H1 (cell line): ENCODE measurements at regions not wholly inside any gene's neighbourhood (a gene's known extent, or its start where the extent isn't known, plus 50 kb on each side); places are given as distances from the start of the nearest gene placed in this dataset.

Experiments
- EP300 ChIP-seq, 2 experiments: IDR thresholded peaks; 1 replicate in 1 of 2; 2 replicates in 1 of 2; pipeline ENCODE4 v1.6.1; 2011 to 2012; ENCODE audit warnings: low read depth in 2 of 2, low read length in 2 of 2, mild to moderate bottlenecking in 2 of 2, borderline replicate concordance in 1 of 2, inconsistent platforms in 1 of 2, moderate library complexity in 1 of 2
- MAFK ChIP-seq: IDR thresholded peaks from 2 replicates; pipeline ENCODE4 v1.6.1; 2012; ENCODE audit warnings: low read depth, mild to moderate bottlenecking, improper control_type of control experiment, low read length

DNA sequence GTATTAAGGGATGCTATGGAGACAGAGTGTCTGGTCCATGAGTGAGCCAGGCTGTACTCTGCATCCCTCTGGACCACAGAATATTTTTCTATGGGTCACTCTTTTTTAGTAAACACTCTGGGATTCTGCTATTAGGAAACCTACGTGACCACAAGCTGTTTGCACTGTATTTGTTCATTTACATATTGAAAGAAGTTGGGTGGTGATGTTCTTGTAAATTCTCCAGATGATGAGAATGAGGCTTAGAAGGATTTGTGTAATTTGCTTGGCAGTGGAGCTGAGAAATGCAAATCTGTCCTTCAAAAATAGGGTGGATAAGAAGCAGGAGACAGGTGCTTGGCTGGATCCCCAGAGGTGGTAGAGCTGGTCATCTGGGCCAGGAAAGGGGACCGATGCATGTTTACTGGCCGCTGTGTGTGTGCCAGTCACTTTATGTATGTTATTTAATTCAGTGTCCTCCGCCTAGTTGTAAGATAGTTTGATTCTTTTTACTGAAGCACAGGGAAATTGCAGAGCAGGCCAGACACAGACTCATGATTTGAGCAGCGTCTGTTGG, 63.7 kb upstream of the HEPHL1 start (continued):
- no peak for TF ChIP-seq EP300 (IDR thresholded peaks at IDR 0.05; ENCODE audit: borderline replicate concordance in 1 of 2, low read depth in 2 of 2, low read length in 2 of 2)
- TF ChIP-seq MAFK, result no peak
